ENCODE measurements at regions not wholly inside any gene's neighbourhood (a gene's known extent, or its start where the extent isn't known, plus 50 kb on each side); places are given as distances from the start of the nearest gene placed in this dataset.
A peak's percentile ranks its signal among the peaks of the same experiment; 100 is the strongest.

GRCh38 chr4:32499171-32499570 is 1779.0 kb downstream of the PCDH7 start:
- DNase-seq: no peak

- no peak for DNase-seq
These were observed 1783.1 kb downstream of the PCDH7 start for GRCh38 chr4:32503241-32503640.

DNA sequence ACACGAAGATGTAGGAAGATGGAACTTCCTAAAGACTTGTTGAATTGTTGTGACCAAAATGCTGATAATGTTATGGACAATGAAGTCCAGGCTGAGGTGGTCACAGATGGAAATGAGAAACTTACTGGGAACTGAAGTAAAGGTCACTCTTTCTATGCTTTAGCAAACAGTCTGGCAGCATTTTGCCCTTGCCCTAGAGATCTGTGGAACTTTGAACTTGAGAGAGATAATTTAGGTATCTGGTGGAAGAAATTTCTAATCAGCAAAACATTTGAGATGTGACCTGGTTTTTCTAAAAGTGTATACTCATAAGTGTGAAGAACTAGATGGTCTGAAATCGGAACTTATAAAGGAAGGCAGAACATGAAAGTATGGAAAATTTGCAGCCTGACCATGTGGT is 1785.9 kb downstream of the PCDH7 start:
- no peak for DNase-seq

DNA sequence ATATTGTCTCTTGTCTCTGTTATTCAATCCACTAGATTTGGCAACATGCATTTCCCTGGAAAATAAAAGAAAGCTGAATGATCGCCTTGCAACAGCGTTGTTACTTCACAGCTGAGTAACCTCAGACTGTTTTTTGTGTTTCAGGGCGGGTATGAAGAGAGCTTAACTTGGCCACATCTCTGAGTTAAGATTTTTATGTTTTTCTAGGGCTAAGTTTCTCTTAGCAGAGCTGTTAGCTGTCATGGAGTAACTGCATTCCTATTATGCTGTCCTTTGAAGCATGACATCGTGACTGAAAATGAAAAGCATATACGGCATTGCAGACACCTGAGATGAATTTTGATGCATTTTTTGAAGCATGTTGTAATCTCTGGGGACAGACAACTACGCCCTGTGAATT is 1798.9 kb downstream of the PCDH7 start:
- no peak for DNase-seq

DNA sequence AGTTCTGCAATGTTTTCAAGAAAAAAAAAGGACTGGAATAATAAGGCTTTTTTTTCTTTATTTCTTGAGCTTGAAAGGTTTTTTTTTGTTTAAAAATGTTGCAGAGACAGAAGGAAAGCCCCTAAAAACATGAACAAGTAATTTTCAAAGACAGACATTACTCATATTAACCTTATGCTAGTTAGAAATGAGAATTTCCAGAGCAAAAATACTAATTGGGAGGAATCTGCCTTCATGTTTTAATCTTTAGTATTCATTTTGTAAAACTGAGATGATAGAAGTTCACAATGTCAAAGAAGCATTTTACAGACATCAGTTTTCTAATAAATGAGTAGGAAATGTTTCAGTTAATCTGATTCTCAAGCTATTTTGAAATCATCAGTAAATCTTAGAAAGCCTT is 1805.3 kb downstream of the PCDH7 start:
- no peak for DNase-seq

DNA sequence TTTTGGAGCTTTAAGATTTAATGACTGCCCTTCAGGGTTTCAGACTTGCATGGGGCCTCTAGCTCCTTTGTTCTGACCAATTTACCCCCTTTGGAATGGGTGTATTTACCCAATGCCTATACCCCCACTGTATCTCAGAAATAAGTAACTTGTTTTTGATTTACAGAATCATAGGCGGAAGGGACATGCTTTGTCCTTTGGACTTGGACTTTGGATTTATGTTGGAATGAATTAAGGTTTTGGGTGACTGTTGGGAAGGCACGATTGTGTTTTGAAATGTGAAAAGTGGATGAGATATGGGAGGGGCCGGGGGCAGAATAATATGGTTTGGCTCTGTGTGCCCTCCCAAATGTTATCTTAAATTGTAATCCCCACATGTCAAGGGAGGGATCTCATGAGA is 1824.7 kb downstream of the PCDH7 start:
- DNase-seq: no peak

DNA sequence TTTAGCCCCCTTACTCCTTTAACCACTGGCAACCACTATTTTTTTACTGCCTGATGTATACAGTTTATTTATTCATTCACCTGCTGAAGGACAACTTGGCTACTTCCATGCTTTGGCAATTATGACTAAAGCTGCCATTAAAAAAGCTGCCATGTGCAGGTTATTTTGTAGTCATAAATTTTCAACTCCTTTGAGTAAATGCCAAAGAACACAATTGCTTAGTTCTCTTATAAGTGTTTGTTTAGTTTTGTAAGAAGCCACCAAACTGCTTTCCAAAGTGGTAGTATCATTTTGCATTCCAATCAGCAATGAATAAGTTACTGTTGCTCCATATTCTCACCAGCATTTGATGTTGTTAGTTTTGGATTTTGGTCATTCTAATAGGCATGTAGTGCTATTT is 1831.8 kb downstream of the PCDH7 start:
- DNase-seq: no peak

- no peak for DNase-seq
These were observed 1840.1 kb downstream of the PCDH7 start for GRCh38 chr4:32560306-32560705.

DNA sequence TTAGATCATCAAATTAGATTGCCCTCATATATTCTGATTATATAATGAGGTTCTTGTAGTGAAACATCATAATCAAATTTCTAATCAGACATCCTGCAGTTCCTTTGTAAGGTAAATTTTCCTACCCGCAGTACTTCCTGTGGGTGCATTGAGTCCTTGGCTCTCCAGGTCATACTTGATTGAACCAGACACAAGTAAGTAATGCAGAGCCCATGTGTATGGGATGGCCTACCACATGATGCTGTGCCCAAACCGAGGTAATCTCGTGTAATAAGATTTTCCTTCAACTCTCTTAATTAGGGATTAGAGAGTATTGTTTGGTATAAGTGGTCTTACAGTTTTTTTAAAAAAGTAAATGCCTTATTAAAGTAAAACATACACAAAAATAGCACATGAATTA is 1841.8 kb downstream of the PCDH7 start:
- no peak for DNase-seq

GRCh38 chr4:32564626-32565025 is 1844.5 kb downstream of the PCDH7 start:
- no peak for DNase-seq

DNA sequence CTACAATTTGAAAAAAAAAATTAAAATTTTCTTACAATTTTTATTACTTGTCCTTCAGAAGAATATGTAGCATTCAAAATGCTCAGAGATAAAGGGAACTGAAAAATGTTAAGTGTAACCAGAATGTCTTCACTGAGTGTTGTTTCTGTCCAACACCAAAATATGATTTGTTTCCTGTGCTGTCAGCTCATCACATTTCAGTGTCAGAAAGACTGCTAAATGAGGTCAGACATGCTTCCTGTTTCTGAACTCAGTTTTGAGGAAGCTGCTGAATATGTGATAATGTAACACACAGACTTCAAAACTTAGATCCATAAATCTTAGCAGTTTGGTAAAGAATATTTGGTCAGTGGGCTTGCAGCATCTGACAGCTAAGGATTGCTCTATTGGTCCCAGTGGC is 1849.7 kb downstream of the PCDH7 start:
- peak; percentile 2 for DNase-seq

- DNase-seq: no peak
These were observed 1852.2 kb downstream of the PCDH7 start for GRCh38 chr4:32572366-32572765.

DNA sequence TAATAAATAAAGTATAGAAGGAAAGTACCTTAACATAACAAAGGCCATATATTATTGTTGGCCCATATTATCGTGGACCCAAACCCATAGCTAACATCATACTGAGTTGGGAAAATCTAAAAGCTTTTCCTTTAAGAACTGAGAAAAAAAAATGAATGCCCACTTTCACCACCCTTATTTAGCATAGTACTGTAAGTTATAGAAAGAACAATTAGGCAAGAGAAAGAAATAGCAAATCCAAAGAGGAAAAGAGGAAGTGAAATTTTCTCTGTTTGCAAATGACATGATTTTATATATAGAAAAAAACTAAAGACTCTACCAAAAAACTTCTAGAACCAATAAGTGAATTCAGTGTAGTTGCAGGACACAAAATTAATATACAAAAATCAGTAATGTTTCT is 1854.6 kb downstream of the PCDH7 start:
- DNase-seq: no peak

DNA sequence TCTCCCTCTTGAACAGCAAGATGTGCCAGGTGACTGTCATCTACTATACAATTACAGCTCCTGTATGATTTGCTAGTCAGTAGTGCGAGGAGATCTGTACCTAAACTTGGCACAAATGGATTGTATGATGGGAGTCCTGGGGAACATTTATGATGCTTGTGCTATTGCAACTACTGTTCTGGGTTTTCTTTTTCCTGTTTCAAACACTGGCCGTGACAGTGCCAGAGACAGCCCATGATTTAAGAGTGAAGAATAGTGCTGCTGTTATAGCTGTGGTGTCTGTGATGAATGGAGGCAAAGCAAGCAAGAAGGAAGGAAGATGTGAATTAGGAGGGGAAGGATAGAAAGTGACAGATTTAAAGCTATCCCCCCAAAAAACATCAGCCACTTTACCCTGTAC is 1868.9 kb downstream of the PCDH7 start:
- no peak for DNase-seq

DNA sequence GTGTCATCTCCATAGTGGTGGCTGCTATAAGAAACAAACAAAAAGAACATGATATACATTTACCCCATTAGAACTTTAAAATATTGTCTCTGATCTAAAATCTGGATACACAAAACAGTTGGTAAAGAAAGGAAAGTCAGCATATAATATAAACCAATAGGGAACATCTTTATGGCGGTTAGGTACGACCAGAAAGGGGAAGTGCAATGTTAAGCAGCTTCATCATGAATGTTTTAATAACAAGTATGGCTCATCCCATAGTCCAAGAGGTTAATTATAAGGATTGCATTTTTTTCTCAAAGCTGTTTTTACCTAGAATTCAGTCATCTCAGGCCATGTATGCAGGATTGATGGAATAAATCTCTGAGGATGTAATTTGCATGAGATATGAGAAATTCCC is 1869.7 kb downstream of the PCDH7 start:
- DNase-seq: no peak

- DNase-seq: no peak
These were observed 1877.2 kb downstream of the PCDH7 start for GRCh38 chr4:32597354-32597753.

- no peak for DNase-seq
These were observed 1881.7 kb downstream of the PCDH7 start for GRCh38 chr4:32601848-32602247.

GRCh38 chr4:32607978-32608377 is 1887.8 kb downstream of the PCDH7 start:
- DNase-seq: no peak

GRCh38 chr4:32624943-32625603 is 1904.9 kb downstream of the PCDH7 start:
- DNase-seq: no peak

- DNase-seq: no peak
These were observed 1905.6 kb downstream of the PCDH7 start for GRCh38 chr4:32625687-32626337.

DNA sequence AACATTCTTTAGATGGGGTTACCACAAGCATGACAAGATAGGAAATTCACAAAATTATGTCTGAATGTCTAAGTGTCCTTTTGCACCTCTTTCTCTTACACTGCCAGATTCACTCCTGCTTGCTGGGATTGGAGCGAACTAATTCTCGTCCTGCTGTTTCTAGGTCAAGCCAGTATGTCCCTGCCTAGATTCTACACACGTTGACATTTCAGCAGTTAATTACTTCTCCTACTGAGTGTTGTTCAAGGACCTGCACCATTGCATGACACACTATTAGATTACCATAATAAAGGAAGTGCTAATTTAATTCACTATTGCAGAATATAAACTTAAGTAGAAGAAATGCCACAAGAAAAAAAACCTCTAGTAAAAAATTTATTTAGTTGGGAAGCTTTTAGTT is 1911.7 kb downstream of the PCDH7 start:
- DNase-seq: no peak

- DNase-seq: no peak
These were observed 1913.3 kb downstream of the PCDH7 start for GRCh38 chr4:32633421-32633820.

GRCh38 chr4:32645653-32646052 is 1925.5 kb downstream of the PCDH7 start:
- no peak for DNase-seq

- DNase-seq: no peak
These were observed 1937.8 kb downstream of the PCDH7 start for GRCh38 chr4:32658019-32658418.

GRCh38 chr4:32661229-32661628 is 1941.1 kb downstream of the PCDH7 start:
- DNase-seq: no peak

Measured in CD4-positive, alpha-beta T cell treated with Interleukin-21 for 1 hour (primary cell).